Vagina (tissue), 2 donors: ENCODE measurements at regions not wholly inside any gene's neighbourhood (a gene's known extent, or its start where the extent isn't known, plus 50 kb on each side); places are given as distances from the start of the nearest gene placed in this dataset.

Experiments
- POLR2A ChIP-seq, 2 donors: fragments of 450-650 bp; IDR thresholded peaks; one replicate each; pipeline ENCODE4 v1.6.1; 2017; ENCODE audit warnings: antibody characterized with exemption in 2 of 2, mild to moderate bottlenecking in 2 of 2, moderate library complexity in 2 of 2
- POLR2AphosphoS5 ChIP-seq, 2 donors: sonication (generic); formaldehyde crosslinking; IDR thresholded peaks; one replicate each; pipeline ENCODE4 v1.9.0; 2017; ENCODE audit warnings: antibody characterized with exemption in 2 of 2, mild to moderate bottlenecking in 2 of 2, low read depth in 1 of 2; ENCODE audit not compliant: insufficient read depth in 1 of 2
- TF ChIP-seq, protein P1 (sequence below), 3 experiments: fragments of 450-650 bp in 2 of 3; fragments of 200-600 bp in 1 of 3; sonication (generic) in 1 of 3; IDR thresholded peaks; one replicate each; pipeline ENCODE4 v1.5.1; 2017 to 2019; ENCODE audit warnings: antibody characterized with exemption in 3 of 3, mild to moderate bottlenecking in 2 of 3, moderate library complexity in 2 of 3

DNA sequence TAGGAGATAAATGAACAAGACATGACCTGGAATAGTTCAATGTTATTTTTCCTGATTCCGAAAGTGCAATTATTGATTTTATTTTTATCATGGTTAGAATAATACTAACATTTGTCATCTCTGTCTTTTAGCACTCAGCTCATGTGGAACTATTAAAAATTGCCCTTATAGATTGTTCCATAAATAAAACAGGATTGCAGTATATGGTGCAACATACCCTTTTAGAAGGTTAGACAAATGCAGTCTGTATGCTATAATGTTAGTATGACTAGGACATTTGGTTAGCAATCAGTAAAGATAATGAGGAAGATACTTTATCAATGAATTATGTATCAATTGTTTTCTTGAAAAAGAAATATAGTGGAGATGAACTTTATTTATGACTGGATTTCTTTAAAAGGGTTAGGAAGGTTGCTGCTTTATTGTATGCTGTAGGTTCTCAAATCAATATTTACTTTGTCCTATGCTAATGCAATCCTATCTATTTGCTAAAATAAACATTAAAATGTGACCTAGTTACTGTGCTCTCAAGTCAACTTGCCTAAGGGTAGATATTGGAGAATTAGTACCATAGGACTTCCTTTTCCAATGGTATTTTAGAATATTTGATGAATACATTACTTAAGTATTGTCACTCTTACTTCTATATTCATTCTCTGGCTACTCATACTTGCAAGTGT, 348.9 kb upstream of the ISL1 start:
- TF ChIP-seq, protein P1, sequence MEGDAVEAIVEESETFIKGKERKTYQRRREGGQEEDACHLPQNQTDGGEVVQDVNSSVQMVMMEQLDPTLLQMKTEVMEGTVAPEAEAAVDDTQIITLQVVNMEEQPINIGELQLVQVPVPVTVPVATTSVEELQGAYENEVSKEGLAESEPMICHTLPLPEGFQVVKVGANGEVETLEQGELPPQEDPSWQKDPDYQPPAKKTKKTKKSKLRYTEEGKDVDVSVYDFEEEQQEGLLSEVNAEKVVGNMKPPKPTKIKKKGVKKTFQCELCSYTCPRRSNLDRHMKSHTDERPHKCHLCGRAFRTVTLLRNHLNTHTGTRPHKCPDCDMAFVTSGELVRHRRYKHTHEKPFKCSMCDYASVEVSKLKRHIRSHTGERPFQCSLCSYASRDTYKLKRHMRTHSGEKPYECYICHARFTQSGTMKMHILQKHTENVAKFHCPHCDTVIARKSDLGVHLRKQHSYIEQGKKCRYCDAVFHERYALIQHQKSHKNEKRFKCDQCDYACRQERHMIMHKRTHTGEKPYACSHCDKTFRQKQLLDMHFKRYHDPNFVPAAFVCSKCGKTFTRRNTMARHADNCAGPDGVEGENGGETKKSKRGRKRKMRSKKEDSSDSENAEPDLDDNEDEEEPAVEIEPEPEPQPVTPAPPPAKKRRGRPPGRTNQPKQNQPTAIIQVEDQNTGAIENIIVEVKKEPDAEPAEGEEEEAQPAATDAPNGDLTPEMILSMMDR (IDR thresholded peaks at IDR 0.05): no peak
- TF ChIP-seq POLR2A (IDR thresholded peaks at IDR 0.05): no peak
- TF ChIP-seq POLR2AphosphoS5 (IDR thresholded peaks at IDR 0.05; ENCODE audit: insufficient read depth in 1 of 2, low read depth in 1 of 2): no peak
